Chondrocyte (in vitro differentiated cells): ENCODE measurements at regions not wholly inside any gene's neighbourhood (a gene's known extent, or its start where the extent isn't known, plus 50 kb on each side); places are given as distances from the start of the nearest gene placed in this dataset.

ENCODE experiments used
- DNase-seq: peaks from one replicate; pipeline ENCODE4 v3.0.0; 2021; ENCODE audit warnings: mixed read lengths, low spot score
- H3K27ac Mint-ChIP-seq: one replicate; pipeline ENCODE4 v1.8.0; 2021; ENCODE audit warnings: mild to moderate bottlenecking, moderate library complexity, mixed read lengths; ENCODE audit not compliant: unreplicated experiment
- H3K27me3 Mint-ChIP-seq: 2 replicates; pipeline ENCODE4 v1.8.0; 2021; ENCODE audit warnings: low read depth, mixed read lengths
- H3K36me3 Mint-ChIP-seq: 2 replicates; pipeline ENCODE4 v1.8.0; 2021; ENCODE audit warnings: low read depth, mixed read lengths
- H3K4me1 Mint-ChIP-seq: 2 replicates; pipeline ENCODE4 v1.8.0; 2021; ENCODE audit warnings: low read depth, mild to moderate bottlenecking, mixed read lengths
- H3K4me3 Mint-ChIP-seq: one replicate; pipeline ENCODE4 v1.8.0; 2021; ENCODE audit warnings: mild to moderate bottlenecking, moderate library complexity, mixed read lengths; ENCODE audit not compliant: unreplicated experiment
- H3K9me3 Mint-ChIP-seq: 2 replicates; pipeline ENCODE4 v1.8.0; 2021; ENCODE audit warnings: low read depth, mixed read lengths
- CTCF ChIP-seq: fragments of 200-600 bp; sonication (generic); IDR thresholded peaks from 2 replicates; pipeline ENCODE4 v1.5.0; 2021; ENCODE audit warnings: antibody characterized with exemption, mild to moderate bottlenecking, moderate library complexity

GRCh38 chr2:221124532-221125240 is 447.4 kb downstream of the EPHA4 start:
- H3K27ac Mint-ChIP-seq, result no peak overlapping the region
- peaks cover 6% of the 10 kb centered on the region for H3K4me1 Mint-ChIP-seq
- no peak for DNase-seq
- TF ChIP-seq CTCF, result no peak
- H3K4me3 Mint-ChIP-seq, result no peak overlapping the region
- no peaks in the 10 kb centered on the region for H3K36me3 Mint-ChIP-seq
- no peaks in the 10 kb centered on the region for H3K27me3 Mint-ChIP-seq
- peaks cover 6% of the 10 kb centered on the region for H3K9me3 Mint-ChIP-seq

- Mint-ChIP-seq H3K4me3 (no peak overlapping the region), H3K36me3 (no peaks in the 10 kb centered on the region), H3K9me3 (peaks cover 6% of the 10 kb centered on the region), H3K27ac (no peak overlapping the region), H3K27me3 (no peaks in the 10 kb centered on the region), H3K4me1 (peaks cover 6% of the 10 kb centered on the region)
- DNase-seq, result no peak
- TF ChIP-seq CTCF, result no peak
Observed at GRCh38 chr2:221125691-221126090, 446.4 kb downstream of the EPHA4 start.

GRCh38 chr2:221129657-221130056 is 442.4 kb downstream of the EPHA4 start:
- no peak for DNase-seq
- no peaks in the 10 kb centered on the region for H3K27me3 Mint-ChIP-seq
- TF ChIP-seq CTCF, result no peak

GRCh38 chr2:221130431-221130830 is 441.7 kb downstream of the EPHA4 start:
- Mint-ChIP-seq H3K36me3 (no peaks in the 10 kb centered on the region), H3K9me3 (peaks cover 4% of the 10 kb centered on the region)

More at GRCh38 chr2:221129657-221130056, 442.4 kb downstream of the EPHA4 start:
- no peaks in the 10 kb centered on the region for H3K36me3 Mint-ChIP-seq
- peaks cover 4% of the 10 kb centered on the region for H3K9me3 Mint-ChIP-seq
- H3K4me1 Mint-ChIP-seq, result peaks cover 3% of the 10 kb centered on the region
- no peak overlapping the region for H3K27ac Mint-ChIP-seq
- H3K4me3 Mint-ChIP-seq, result no peak overlapping the region

GRCh38 chr2:221133941-221134340 is 438.2 kb downstream of the EPHA4 start:
- Mint-ChIP-seq H3K27me3 (no peaks in the 10 kb centered on the region), H3K27ac (no peak overlapping the region), H3K4me3 (no peak overlapping the region), H3K4me1 (no peaks in the 10 kb centered on the region), H3K36me3 (no peaks in the 10 kb centered on the region), H3K9me3 (no peaks in the 10 kb centered on the region)
- no peak for DNase-seq
- no peak for TF ChIP-seq CTCF

More at GRCh38 chr2:221130431-221130830, 441.7 kb downstream of the EPHA4 start:
- Mint-ChIP-seq H3K4me1 (no peaks in the 10 kb centered on the region), H3K27ac (no peak overlapping the region), H3K4me3 (no peak overlapping the region), H3K27me3 (no peaks in the 10 kb centered on the region)
- TF ChIP-seq CTCF, result no peak
- no peak for DNase-seq
